Ovary (tissue), 3 donors: ENCODE measurements at regions not wholly inside any gene's neighbourhood (a gene's known extent, or its start where the extent isn't known, plus 50 kb on each side); places are given as distances from the start of the nearest gene placed in this dataset.

Source experiments
- EP300 ChIP-seq: sonication (generic); formaldehyde crosslinking; IDR thresholded peaks from one replicate; pipeline ENCODE4 v1.6.1; 2017; ENCODE audit warnings: antibody characterized with exemption
- TF ChIP-seq, protein P1 (sequence below), 3 donors: fragments of 450-650 bp in 2 of 3; fragments of 200-600 bp in 1 of 3; IDR thresholded peaks; one replicate each; pipeline versions ENCODE4 v1.5.1 to v1.8.0; 2016 to 2022; ENCODE audit warnings: antibody characterized with exemption in 3 of 3, mild to moderate bottlenecking in 1 of 3
- donor health status: DM: no; HTN: no; CAD: no.

DNA sequence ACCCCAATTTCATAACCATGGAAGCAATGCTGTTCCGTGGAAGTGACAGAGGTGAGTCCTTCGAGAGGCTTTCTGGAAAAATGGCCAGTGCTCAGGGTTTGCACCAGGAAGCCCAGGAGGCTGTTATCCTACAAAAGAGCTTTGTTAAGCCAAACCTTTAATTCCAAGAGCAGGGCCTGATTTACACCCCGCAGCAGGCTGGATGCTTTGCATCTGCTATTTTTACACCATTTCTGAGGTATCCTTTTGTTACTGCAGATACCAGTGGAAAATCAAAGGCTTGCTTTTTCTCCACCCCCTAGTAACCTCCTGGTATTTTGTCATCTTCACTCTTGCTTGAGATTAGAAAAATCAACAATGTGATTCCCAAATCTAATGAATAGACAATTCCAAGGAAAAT is 380.6 kb downstream of the SOX11 start:
- TF ChIP-seq, protein P1, sequence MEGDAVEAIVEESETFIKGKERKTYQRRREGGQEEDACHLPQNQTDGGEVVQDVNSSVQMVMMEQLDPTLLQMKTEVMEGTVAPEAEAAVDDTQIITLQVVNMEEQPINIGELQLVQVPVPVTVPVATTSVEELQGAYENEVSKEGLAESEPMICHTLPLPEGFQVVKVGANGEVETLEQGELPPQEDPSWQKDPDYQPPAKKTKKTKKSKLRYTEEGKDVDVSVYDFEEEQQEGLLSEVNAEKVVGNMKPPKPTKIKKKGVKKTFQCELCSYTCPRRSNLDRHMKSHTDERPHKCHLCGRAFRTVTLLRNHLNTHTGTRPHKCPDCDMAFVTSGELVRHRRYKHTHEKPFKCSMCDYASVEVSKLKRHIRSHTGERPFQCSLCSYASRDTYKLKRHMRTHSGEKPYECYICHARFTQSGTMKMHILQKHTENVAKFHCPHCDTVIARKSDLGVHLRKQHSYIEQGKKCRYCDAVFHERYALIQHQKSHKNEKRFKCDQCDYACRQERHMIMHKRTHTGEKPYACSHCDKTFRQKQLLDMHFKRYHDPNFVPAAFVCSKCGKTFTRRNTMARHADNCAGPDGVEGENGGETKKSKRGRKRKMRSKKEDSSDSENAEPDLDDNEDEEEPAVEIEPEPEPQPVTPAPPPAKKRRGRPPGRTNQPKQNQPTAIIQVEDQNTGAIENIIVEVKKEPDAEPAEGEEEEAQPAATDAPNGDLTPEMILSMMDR (IDR thresholded peaks at IDR 0.05), result no peak
- TF ChIP-seq EP300, result no peak
